Ishikawa (cell line): ENCODE measurements at regions not wholly inside any gene's neighbourhood (a gene's known extent, or its start where the extent isn't known, plus 50 kb on each side); places are given as distances from the start of the nearest gene placed in this dataset.

Experiments
- CEBPB ChIP-seq: IDR thresholded peaks from 2 replicates; pipeline ENCODE4 v1.6.1; 2012
- CREB1 ChIP-seq: IDR thresholded peaks from 2 replicates; pipeline ENCODE4 v1.6.1; 2012; ENCODE audit warnings: low read depth
- EP300 ChIP-seq: IDR thresholded peaks from 2 replicates; pipeline ENCODE4 v1.6.1; 2012; ENCODE audit warnings: borderline replicate concordance
- NFIC ChIP-seq: IDR thresholded peaks from 2 replicates; pipeline ENCODE4 v1.6.1; 2012
- RAD21 ChIP-seq: IDR thresholded peaks from 2 replicates; pipeline ENCODE4 v1.6.1; 2012; ENCODE audit warnings: low read depth
- REST ChIP-seq: IDR thresholded peaks from 2 replicates; pipeline ENCODE4 v1.6.1; 2012; ENCODE audit warnings: low read depth, mild to moderate bottlenecking
- TAF1 ChIP-seq: IDR thresholded peaks from 2 replicates; pipeline ENCODE4 v1.6.1; 2012; ENCODE audit warnings: low read depth, mild to moderate bottlenecking
- YY1 ChIP-seq: IDR thresholded peaks from 2 replicates; pipeline ENCODE4 v1.6.1; 2012; ENCODE audit warnings: low read depth
- TF ChIP-seq, protein P1 (sequence below): IDR thresholded peaks from 2 replicates; pipeline ENCODE4 v1.6.1; 2012
- TF ChIP-seq, protein P2 (sequence below): IDR thresholded peaks from 2 replicates; pipeline ENCODE4 v1.6.1; 2012

DNA sequence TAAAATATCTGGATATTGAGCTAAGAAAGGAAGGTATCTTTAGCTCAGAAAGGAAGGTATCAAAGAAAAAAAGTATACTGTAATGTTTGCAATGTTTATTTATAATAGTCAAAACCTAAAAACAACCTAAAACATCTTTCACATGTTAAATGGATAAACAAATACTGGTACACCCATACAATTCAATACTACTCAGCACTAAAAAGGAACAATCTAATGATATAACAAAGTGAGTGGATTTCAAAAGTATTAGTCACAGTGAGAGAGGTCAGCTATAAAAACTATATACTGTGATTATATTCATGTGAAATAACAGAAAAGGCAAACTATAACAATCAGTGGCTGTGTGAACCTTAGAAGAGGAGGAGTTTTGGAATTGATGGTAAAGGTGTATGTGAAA is 455.0 kb upstream of the FTMT start:
- TF ChIP-seq, protein P1, sequence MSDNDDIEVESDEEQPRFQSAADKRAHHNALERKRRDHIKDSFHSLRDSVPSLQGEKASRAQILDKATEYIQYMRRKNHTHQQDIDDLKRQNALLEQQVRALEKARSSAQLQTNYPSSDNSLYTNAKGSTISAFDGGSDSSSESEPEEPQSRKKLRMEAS = no peak
- TF ChIP-seq CEBPB (no peak), YY1 (no peak), REST (no peak), CREB1 (no peak), EP300 (no peak), NFIC (no peak), RAD21 (no peak), TAF1 (no peak)
- TF ChIP-seq, protein P2, sequence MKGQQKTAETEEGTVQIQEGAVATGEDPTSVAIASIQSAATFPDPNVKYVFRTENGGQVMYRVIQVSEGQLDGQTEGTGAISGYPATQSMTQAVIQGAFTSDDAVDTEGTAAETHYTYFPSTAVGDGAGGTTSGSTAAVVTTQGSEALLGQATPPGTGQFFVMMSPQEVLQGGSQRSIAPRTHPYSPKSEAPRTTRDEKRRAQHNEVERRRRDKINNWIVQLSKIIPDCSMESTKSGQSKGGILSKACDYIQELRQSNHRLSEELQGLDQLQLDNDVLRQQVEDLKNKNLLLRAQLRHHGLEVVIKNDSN = no peak
